KMS-11 (cell line): ENCODE measurements at regions not wholly inside any gene's neighbourhood (a gene's known extent, or its start where the extent isn't known, plus 50 kb on each side); places are given as distances from the start of the nearest gene placed in this dataset.

Experiments used
- H2AFZ ChIP-seq: fragments of 200-600 bp; sonication (generic); 2 replicates; pipeline ENCODE4 v1.6.1; 2016; ENCODE audit warnings: antibody characterized with exemption, mixed run types, low read depth
- H3K27ac ChIP-seq: fragments of 200-600 bp; sonication (generic); 2 replicates; pipeline ENCODE4 v1.6.1; 2016; ENCODE audit warnings: mild to moderate bottlenecking, mixed run types
- H3K27me3 ChIP-seq: fragments of 200-600 bp; sonication (generic); 2 replicates; pipeline ENCODE4 v1.6.1; 2017; ENCODE audit warnings: mild to moderate bottlenecking, low read depth, mixed run types, moderate library complexity; ENCODE audit not compliant: insufficient read depth
- H3K36me3 ChIP-seq: fragments of 200-600 bp; sonication (generic); 2 replicates; pipeline ENCODE4 v1.6.1; 2017; ENCODE audit warnings: mild to moderate bottlenecking, mixed run types; ENCODE audit not compliant: insufficient read depth
- H3K4me1 ChIP-seq: fragments of 200-600 bp; sonication (generic); 2 replicates; pipeline ENCODE4 v1.6.1; 2016; ENCODE audit warnings: mild to moderate bottlenecking, low read depth, mixed run types; ENCODE audit not compliant: poor library complexity, severe bottlenecking
- H3K4me2 ChIP-seq: fragments of 200-600 bp; sonication (generic); 2 replicates; pipeline ENCODE4 v1.7.0; 2016; ENCODE audit warnings: mild to moderate bottlenecking, mixed run types
- H3K4me3 ChIP-seq: fragments of 200-600 bp; sonication (generic); IDR thresholded peaks from 2 replicates; pipeline ENCODE4 v1.6.1; 2017; ENCODE audit warnings: low read depth, low read length, mixed read lengths; ENCODE audit not compliant: insufficient read depth
- H3K79me2 ChIP-seq: fragments of 200-600 bp; sonication (generic); 2 replicates; pipeline ENCODE4 v1.6.1; 2016; ENCODE audit warnings: low read depth, mixed run types; ENCODE audit not compliant: insufficient read depth
- H3K9ac ChIP-seq: fragments of 200-600 bp; sonication (generic); 2 replicates; pipeline ENCODE4 v1.6.1; 2016; ENCODE audit warnings: mild to moderate bottlenecking, mixed run types
- H4K20me1 ChIP-seq: fragments of 200-600 bp; sonication (generic); 2 replicates; pipeline ENCODE4 v1.6.1; 2016; ENCODE audit warnings: mild to moderate bottlenecking, mixed run types; ENCODE audit not compliant: insufficient read depth
- TF ChIP-seq, protein P1 (sequence below): fragments of 200-600 bp; sonication (generic); conservative IDR thresholded peaks from 2 replicates; pipeline ENCODE4 v1.6.1; 2017; ENCODE audit warnings: low read depth, mild to moderate bottlenecking, antibody characterized with exemption, low read length, moderate library complexity, mixed read lengths

DNA sequence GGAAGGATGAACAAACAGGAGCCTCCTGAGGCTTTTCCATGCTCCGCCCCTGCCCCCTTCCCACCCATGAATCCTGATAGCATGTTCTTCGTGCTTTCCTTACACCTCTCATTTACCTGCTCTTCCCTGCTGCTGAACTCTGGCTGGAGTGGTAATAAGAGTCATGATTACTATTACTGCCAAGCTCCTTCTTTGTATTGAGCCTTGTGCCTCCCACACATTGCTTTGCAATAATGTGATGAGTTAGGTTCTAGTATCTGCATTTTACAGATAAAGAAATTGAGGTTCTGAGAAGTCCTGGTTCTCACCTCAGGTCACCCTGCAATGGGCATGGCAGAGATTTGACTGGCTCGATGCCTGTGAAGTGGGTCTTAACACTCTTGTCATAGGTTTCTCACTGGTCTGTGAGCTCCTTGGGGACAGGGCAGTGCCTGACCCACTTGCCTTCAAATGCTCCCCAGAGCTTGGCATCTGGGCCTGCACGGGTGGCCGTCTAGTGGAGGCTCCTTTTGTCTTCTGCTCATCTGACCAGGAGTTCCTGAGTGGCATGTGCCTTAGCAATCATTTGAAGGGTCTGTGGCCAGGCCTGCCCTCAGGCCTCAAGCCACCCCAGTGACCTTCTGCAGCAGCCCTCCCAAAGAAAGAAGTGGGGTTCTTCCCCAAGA lies 309.2 kb upstream of the ZMIZ1 start:
- Histone ChIP-seq H3K36me3 (no peaks in the 10 kb centered on the region), H3K4me3 (no peak overlapping the region), H4K20me1 (no peaks in the 10 kb centered on the region), H3K4me2 (no peak overlapping the region), H3K4me1 (no peaks in the 10 kb centered on the region), H3K9ac (no peak overlapping the region), H3K27ac (no peak overlapping the region), H2AFZ (no peak overlapping the region), H3K27me3 (no peaks in the 10 kb centered on the region), H3K79me2 (no peaks in the 10 kb centered on the region)
- TF ChIP-seq, protein P1, sequence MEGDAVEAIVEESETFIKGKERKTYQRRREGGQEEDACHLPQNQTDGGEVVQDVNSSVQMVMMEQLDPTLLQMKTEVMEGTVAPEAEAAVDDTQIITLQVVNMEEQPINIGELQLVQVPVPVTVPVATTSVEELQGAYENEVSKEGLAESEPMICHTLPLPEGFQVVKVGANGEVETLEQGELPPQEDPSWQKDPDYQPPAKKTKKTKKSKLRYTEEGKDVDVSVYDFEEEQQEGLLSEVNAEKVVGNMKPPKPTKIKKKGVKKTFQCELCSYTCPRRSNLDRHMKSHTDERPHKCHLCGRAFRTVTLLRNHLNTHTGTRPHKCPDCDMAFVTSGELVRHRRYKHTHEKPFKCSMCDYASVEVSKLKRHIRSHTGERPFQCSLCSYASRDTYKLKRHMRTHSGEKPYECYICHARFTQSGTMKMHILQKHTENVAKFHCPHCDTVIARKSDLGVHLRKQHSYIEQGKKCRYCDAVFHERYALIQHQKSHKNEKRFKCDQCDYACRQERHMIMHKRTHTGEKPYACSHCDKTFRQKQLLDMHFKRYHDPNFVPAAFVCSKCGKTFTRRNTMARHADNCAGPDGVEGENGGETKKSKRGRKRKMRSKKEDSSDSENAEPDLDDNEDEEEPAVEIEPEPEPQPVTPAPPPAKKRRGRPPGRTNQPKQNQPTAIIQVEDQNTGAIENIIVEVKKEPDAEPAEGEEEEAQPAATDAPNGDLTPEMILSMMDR = no peak

DNA sequence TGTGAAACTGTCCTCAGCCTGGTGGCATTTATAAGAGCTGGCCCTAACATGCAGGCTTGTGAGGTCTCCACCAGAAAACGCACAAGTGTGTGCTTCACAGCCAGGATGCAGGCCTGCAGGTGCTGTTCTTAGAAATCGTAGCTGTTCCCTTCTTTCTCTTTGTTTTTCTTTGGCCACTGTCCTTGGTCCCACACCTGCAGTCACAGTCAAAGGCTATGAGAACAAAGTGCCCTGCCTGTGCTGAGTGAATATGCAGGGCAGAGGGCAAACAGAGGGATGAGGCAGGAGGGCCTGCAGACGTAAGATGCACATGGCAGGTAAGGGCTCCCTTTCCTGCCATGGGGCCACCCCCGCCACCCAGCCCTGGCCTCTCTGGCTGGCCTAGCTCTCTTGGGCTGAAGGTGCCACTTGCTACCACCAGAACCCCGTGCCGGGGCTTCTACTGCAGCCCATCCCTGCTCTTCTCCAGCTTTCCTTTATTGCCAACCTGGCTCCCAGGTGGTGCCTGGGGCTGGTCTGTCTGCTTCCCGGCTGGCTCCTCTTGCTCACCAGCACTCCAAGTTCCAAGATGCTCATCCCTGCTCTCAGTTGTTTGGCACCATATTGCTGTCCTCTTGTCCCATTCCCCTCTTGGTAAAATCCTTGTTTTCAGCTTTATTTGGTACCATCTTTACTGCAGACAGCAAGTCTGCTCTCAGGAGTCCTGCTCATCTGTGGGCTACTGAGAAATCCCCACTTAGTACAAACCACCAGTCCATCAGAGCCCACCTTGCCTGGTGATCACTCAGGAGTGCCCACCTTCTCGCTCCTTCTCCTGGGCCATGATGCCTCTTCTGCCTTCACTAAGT lies 308.1 kb upstream of the ZMIZ1 start:
- Histone ChIP-seq H3K79me2 (no peaks in the 10 kb centered on the region), H3K27me3 (no peaks in the 10 kb centered on the region), H3K9ac (no peak overlapping the region), H3K36me3 (no peaks in the 10 kb centered on the region), H3K27ac (no peak overlapping the region), H3K4me2 (no peak overlapping the region), H4K20me1 (no peaks in the 10 kb centered on the region), H3K4me1 (no peaks in the 10 kb centered on the region), H2AFZ (no peak overlapping the region), H3K4me3 (no peak overlapping the region)
- TF ChIP-seq, protein P1 = no peak

DNA sequence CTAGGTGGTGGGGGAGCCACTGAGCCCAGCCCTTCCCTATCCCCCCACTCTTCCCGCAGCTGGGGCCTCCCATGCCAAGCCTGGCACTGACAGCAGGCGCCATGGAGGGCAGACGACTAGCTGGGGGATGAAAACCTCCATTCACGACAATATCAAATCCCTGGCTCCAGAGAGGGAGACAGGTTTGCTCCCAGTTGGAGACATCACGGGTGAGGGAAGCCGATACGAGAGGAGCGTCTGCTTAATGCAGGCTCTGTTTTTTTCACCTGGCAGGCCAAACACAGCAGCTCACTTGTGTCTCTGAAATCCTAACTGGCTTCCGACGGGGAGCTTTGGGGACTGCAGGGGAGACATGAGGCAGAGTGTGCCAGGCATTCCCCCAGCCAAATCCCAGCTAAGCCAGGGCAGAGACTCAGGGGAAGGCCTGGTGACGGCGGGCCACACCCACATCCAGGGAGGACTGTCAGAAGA lies 307.4 kb upstream of the ZMIZ1 start:
- TF ChIP-seq, protein P1 = no peak
- Histone ChIP-seq H3K27ac (no peak overlapping the region), H3K9ac (no peak overlapping the region), H4K20me1 (no peaks in the 10 kb centered on the region), H3K36me3 (no peaks in the 10 kb centered on the region), H3K4me2 (no peak overlapping the region), H3K79me2 (no peaks in the 10 kb centered on the region), H3K4me3 (no peak overlapping the region), H2AFZ (no peak overlapping the region), H3K4me1 (no peaks in the 10 kb centered on the region), H3K27me3 (no peaks in the 10 kb centered on the region)

DNA sequence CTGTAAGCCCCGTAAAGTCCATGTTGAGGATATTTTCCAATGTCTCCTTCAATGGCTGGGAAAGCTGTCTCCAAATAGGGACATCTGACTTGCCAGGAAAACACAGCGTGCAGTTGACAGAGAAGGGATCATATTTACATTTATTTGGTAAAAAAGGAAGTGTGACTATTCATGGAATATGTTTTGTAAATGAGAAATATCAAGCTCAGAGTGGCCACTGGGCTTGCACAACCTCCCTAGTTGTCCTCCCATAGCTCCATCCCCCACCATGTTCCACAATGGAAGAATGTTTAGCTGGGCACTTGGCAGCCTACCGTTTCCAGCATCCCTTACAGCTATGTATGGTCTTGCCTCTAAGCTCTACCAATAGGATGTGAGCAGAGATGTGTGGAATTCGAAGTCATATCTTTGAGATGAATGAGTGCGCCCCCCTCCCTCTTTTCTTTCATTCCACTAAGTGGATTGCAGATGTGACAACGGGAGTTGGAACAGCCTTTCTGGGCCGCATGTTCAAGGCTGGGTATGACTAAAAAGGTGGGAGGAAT lies 306.6 kb upstream of the ZMIZ1 start:
- Histone ChIP-seq H2AFZ (no peak overlapping the region), H3K9ac (no peak overlapping the region), H3K27ac (no peak overlapping the region), H3K79me2 (no peaks in the 10 kb centered on the region), H3K27me3 (no peaks in the 10 kb centered on the region), H3K4me2 (no peak overlapping the region), H3K4me3 (no peak overlapping the region), H3K4me1 (no peaks in the 10 kb centered on the region), H3K36me3 (no peaks in the 10 kb centered on the region), H4K20me1 (no peaks in the 10 kb centered on the region)
- TF ChIP-seq, protein P1 = no peak
